ENCODE measurements at regions not wholly inside any gene's neighbourhood (a gene's known extent, or its start where the extent isn't known, plus 50 kb on each side); places are given as distances from the start of the nearest gene placed in this dataset.

DNA sequence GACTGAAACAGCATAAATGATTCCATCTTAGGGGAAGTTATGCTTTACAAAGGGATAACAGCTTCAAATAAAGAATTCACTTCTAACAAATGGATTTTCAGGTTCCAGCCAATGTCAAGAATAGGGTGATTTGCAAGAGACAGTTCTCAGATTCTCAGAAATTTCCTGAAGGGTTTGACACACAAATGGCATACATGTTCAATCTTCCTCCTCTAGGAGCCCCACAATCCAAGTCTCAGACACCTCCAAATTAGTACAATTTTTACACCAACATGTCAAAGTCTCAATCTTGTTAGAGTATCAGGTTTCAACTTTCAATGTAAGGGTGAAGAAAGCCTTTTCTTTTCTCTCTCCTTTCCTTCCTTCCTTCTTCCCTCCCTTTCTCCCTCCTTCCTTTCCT is 996.6 kb downstream of the TLE1 start:
- no peak for TF ChIP-seq CTCF (IDR thresholded peaks at IDR 0.05; ENCODE audit: extremely low read depth, missing control alignments)
- DNase-seq (ENCODE audit: low spot score), result no peak

DNA sequence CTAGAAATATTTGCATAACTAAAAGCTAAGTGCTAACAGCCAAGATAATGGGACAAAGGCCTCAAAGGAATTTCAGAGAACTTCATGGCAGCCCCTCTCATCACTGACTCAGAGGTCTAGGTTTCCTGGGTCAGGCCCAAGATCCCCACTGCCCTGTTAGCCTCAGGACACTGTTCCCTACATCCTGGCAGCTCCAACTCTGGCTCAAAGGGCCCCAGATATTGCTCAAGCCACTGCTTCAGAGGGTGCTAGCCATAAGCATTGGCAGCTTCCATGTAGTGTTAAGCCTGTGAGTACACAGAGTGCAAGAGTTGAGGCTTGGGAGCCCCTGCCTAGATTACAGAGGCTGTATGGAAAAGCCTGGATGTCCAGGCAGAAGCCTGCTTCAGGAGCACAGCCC is 998.1 kb downstream of the TLE1 start:
- no peak for TF ChIP-seq CTCF (IDR thresholded peaks at IDR 0.05; ENCODE audit: extremely low read depth, missing control alignments)

DNA sequence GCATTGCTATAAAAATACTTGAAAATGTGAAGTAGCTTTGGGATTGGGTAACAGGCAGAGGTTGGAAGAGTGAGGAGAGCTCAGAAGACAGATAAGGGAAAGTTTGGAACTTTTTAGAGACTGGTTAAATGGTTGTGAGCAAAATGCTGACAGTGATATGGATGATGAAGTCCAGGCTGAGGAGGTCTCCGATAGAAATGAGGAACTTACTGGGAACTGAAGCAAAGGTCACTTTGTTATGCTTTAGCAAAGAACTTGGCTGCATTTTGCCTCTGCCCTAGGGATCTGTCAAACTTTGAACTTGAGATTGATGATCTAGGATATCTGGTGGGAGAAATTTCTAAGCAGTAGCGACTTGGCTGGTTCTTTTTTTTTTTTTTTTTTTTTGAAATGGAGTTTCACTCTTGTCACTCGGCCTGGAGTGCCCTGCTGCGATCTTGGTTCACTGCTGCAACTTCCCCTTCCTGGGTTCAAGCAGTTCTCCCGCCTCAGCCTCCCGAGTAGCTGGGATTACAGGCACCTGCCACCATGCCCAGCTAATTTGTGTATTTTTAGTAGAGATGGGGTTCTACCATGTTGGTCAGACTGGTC is 998.9 kb downstream of the TLE1 start:
- TF ChIP-seq CTCF (IDR thresholded peaks at IDR 0.05; ENCODE audit: extremely low read depth, missing control alignments), result no peak
- no peak for DNase-seq (ENCODE audit: low spot score)

More for the DNA sequence above, 998.1 kb downstream of the TLE1 start:
- DNase-seq (ENCODE audit: low spot score), result no peak

DNA sequence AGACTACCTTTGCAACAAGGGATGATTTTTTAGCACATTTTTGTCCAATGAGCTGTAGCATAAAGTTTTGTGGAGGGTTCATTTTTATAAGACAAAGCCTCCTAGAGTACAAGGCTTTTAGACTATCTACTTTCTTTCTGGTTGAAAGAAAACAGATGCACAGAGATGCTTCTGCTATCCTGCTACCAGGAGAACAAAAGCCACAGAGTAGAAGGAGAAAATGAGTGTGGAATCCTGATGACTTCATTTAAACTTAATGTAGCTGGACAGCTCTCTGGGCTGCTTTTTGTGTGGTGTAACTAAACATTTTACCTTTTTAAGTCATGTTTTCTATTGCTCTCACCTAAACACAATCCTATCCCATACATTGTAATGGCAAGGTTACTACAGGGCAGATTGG is 1009.4 kb downstream of the TLE1 start:
- no peak for DNase-seq (ENCODE audit: low spot score)
- TF ChIP-seq CTCF (IDR thresholded peaks at IDR 0.05; ENCODE audit: extremely low read depth, missing control alignments), result no peak

DNA sequence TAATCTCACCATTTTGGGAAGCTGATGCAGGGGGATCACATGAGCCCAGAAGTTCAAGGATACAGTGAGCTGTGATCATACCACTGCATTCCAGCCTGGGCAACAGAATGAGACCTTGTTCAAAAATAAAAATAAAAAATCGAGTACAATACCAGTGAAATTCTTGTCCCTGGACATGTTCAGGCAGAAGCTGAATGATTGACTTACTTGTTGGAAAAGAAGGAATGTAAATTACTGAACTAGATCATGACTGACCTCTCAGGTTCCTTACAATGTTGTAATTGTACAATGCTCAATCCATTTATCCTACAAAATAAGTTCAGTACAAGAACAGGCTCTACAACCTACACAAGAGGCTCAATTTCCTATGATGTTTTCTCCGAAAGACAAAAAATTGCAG is 1010.4 kb downstream of the TLE1 start:
- TF ChIP-seq CTCF (IDR thresholded peaks at IDR 0.05; ENCODE audit: extremely low read depth, missing control alignments), result no peak
- no peak for DNase-seq (ENCODE audit: low spot score)

GRCh38 chr9:80673496-80673895 is 1015.9 kb downstream of the TLE1 start:
- no peak for TF ChIP-seq CTCF (IDR thresholded peaks at IDR 0.05; ENCODE audit: extremely low read depth, missing control alignments)
- DNase-seq (ENCODE audit: low spot score), result no peak

DNA sequence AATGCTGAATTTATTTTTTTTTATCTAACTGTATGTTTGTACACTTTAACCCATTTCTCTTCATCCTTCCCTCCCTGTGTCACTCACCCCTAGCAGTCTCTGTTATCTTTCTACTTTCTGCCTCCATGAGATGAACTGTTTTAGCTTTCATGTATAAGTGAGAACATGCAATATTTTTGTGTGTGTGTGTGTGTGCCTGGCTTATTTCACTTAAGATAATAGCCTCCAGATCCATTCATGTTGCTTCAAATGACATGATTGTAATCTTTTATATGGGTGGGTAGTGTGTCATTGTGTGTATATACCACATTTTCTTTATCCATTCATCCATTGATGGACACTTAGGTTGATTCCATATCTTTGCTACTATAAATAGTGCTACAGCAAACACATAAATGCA is 1023.9 kb downstream of the TLE1 start:
- no peak for DNase-seq (ENCODE audit: low spot score)
- no peak for TF ChIP-seq CTCF (IDR thresholded peaks at IDR 0.05; ENCODE audit: extremely low read depth, missing control alignments)
